Nucleus accumbens (tissue), 56 donors: ENCODE measurements at regions not wholly inside any gene's neighbourhood (a gene's known extent, or its start where the extent isn't known, plus 50 kb on each side); places are given as distances from the start of the nearest gene placed in this dataset.
A peak's percentile ranks its signal among the peaks of the same experiment; 100 is the strongest.

Source experiments
- DNase-seq, 56 donors: peaks; one replicate each; lab custom pipeline; 2025; lab: John Stamatoyannopoulos, UW

DNA sequence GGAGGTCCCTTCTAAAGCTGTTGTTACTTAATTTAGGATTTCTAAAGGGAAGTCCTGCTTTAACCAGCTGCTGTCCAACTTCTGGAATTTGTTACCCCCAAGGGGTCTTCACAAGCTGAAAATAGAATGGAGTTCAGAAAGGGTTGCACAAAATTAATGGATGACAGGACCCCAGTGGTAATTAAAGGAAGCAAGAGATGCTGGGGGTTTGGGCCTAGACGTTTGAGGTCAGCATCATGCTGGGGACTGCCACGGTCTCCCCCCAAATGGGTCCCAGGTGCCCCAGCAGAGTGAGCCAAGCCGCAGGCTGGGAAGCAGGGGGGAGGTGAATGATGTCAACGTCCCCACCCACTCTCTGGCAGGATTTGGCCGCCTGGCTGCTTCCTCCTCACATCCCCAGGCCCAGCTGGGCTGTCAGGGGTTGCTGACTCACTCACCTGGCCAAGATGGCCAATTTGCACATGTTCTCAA is 97.5 kb upstream of the ARAP3 start:
- DNase-seq, result peak in 1 of 56 donors; percentile 18

DNA sequence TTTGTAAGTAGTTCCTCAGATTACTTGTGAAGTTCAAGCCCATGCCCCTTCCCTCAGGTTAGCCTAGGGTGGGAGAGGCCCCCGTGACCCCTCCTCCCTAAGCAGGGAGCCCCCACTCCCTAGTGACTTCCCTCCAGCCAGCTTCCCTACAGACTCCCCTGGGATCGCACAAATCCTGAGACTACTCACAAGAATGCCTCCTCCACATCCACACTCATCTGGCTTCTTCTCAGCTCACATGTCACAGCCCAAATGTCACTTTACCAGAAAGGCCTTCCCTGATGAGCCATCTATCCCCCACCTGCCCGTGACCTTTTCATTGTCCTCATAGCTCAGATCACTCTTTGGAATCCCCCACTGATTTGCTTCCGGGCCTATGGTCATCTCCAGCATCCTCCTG is 96.7 kb upstream of the ARAP3 start:
- no peak for DNase-seq

DNA sequence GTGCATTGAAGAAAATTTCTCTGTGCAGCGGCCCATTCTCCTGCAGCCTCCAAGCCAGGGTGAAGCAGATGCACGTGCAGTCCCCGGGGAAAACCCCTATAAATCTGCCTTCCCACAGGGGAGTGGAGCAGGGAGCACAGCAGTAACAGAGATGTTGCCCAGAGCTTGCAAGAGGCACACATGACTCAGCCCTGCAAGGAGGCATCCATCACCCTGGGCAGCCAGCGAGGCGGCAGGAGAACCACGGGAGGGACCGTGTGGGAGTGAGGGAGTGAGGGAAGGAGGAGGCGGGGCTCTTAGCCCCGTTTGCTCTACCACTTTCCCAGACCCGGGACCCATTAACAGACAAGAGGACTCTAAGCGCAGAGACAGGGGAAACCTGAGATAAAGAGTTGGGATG is 96.2 kb upstream of the ARAP3 start:
- DNase-seq, result peak in 9 of 56 donors; percentile 18 to 51 (median 22)

GRCh38 chr5:141777711-141778110 is 95.7 kb upstream of the ARAP3 start:
- DNase-seq, result no peak

GRCh38 chr5:141777130-141777529 is 95.1 kb upstream of the ARAP3 start:
- DNase-seq, result no peak

DNA sequence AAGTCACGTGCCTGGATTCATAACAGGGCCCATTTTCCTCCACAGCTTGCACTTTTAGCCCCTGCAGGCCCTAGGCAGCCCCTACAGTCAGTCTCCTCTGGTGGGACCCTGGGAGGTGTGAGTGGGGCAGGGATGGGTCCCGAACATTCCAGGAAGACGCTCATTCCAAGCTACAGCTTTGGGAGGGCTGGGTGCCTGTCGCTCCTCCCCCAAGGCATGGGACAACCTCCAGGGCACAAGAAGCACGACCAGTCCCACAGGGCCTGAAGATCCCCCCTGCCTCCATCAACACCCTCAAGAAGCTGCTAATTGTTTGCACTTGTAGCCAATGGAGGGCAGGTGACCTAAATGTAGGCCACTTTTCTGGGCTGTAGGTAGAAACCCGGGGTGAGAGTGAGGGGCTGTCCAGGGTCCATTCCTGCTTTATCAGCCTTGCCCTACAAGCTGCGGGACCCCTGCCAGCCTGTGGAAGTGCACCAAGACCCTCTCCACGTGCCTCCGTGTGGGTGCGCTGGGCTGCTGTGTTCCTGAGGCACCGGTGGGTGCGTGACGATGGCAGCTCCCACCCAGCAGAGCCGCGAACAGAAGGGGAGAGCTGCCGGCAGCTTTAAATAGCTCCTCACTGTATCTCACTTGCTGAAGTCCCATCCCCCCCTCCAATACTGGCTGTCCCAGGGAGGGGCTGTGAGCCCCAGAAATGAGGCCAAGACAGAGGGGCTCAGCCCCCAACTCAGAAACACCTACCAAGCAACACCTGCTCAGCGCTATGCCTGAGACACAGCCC is 91.9 kb upstream of the ARAP3 start:
- peak in 3 of 56 donors; percentile 10 to 57 (median 18) for DNase-seq

- peak in 16 of 56 donors; percentile 8 to 63 (median 26) for DNase-seq
These were observed 90.3 kb upstream of the ARAP3 start for GRCh38 chr5:141772281-141772680.

- DNase-seq, result peak in 2 of 56 donors; percentile 7 to 26
These were observed 89.5 kb upstream of the ARAP3 start for GRCh38 chr5:141771562-141771961.

DNA sequence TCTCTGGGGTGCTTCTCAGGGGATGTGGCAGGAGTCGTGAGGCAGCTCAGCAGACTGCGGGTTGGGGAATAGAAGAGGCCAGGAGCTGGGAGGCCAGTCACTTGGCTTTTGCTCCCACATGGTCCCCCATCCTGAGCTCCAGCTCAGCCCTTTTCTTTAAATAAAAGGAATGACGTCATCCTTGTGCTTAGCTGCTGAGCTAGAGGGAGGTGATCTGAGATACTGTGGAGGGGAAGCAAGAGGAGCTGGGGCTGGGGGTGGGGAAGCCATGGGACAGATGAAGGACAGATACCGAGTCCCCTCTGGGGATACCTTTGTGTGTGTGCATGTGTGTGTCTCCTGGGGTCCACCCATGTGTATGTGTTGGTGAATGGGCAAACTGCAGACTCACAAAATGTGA is 89.0 kb upstream of the ARAP3 start:
- DNase-seq, result peak in 13 of 56 donors; percentile 4 to 47 (median 30)

- no peak for DNase-seq
These were observed 87.6 kb upstream of the ARAP3 start for GRCh38 chr5:141769671-141770070.

- no peak for DNase-seq
These were observed 85.6 kb upstream of the ARAP3 start for GRCh38 chr5:141767671-141768070.

GRCh38 chr5:141765896-141766551 is 84.0 kb upstream of the ARAP3 start:
- no peak for DNase-seq

DNA sequence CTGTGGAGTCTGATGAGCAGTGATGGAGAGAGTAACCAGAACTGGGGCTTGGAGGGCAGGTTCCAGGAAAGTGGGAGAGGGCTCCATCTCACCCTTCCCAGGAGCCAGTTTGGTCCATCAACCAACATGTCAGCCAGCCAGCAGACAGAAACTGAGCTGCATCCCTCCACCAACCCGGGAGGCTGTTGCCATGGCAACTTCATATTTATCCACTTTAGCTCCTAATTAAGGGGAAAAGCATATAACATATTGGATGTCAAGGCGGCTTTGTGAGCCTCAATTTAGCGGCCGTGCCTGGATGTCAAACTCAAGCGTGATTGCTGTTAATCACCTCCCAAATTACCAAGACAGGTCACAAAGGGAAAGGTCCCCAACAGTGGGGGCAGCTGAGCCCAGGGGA is 81.5 kb upstream of the ARAP3 start:
- DNase-seq, result peak in 1 of 56 donors; percentile 13

- no peak for DNase-seq
These were observed 80.8 kb upstream of the ARAP3 start for GRCh38 chr5:141762790-141763368.

DNA sequence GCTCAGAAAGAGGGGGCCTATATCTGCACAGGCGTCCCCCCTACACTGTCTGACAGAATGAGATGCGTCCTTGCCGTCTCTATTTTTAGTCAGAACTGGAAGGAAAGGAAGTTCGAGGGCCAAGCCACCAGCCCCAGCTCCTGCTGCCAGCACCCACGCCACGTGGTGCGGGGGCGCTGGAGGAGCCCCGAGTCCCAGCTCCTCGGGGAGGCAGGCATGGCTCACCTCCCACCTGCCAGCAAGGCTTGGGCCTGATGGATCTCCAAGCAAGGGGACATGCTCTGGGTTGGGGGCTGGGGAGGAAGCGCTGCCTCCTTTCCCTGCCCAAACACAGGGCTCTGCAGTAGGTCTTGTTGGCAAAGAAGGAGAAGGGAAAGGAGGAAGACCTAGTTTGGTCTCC is 80.3 kb upstream of the ARAP3 start:
- no peak for DNase-seq

- no peak for DNase-seq
These were observed 78.7 kb upstream of the ARAP3 start for GRCh38 chr5:141760753-141761152.

DNA sequence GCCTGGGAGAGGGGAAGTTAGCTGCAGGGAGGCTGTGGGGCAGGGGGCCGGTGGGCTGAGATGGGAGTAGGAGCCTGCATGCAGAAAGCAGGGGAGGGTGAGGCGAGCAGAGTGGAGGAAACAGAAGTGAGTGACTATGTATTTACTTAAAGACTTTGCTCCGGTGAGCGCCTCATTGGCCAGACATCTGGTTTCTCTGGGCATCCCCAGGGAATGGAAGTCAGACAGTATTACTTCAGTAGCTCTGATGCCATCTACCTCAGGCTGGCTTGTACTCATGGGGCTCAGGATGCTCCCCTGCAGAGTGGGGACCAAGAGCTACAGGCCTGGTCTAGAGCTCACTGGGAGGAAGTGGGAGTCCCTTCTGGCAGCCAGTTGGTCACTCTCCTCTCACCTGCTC is 78.2 kb upstream of the ARAP3 start:
- no peak for DNase-seq

DNA sequence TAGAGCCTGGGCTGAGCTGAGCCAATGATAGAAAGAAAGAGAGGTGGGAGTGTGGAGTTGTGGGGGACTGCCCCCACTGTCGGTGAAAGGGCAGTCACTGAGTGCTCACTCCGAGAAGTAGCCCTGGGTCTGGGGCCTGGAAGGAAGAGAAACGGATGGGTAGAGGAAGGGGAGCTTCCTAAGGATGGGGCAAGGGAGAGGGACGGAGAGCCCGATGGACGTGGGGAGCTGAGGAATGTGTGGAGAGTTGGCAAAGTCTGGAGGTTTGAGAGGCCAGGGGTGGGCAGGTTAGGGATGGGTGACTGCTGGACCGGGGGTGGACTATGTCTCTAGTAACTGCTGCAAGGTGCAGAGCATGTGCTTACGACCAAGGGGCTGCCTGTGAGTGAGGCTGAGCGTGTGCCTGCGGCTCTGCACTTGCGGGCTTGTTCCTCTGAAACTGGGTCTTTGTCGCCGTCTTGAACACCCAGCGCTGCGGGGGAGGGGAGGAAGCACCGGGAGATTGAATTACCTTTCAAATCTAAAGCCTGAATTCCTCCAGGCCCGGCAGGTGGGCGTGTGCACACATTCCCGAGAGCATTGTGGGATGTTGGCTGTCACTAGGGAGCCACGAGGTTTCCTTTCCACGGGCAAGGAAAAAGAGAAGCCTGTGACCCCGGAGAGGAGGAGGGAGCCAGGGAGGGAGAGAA is 76.4 kb upstream of the ARAP3 start:
- peak in 30 of 56 donors; percentile 5 to 82 (median 39) for DNase-seq

DNA sequence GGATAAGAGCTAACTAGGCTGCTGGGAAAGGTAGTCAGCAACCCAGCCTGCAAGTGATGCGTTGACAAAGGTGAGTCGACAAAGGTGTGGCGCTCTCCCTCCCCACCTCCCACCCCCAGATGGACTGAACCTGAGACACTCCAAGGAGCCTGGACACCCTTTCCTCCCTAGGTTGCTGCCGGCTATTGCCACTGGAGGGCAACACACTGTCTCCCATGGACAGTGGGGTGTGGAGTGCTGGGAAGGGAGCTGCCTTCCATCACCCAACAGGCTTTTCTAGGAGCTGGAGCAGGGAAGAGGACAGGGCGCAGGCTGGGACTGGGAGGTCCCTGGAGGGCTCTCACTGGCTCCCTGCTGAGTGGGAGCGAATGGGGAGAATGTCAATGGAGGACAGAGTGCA is 75.4 kb upstream of the ARAP3 start:
- DNase-seq, result peak in 7 of 56 donors; percentile 5 to 34 (median 23)

DNA sequence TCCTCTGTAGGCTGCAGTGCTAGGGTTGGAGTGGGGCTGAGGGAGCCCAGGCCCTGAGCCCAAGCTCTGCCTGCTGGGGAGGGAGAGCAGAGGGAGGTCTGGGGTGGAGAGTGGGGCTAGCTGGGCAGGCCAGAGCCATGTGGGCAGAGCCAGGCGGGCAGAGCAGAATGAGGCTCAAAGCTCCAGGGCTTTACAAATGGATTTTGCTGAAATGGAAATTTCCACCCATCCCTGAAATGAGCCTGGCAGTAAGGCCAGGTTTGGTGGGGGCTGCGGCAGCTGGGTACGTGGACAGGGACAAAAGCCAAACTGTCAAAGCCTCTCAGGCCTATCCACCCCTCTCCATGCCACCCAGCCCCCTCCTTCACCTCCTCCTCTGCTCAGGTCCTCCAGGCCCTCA is 74.2 kb upstream of the ARAP3 start:
- peak in 1 of 56 donors; percentile 7 for DNase-seq
